Right ventricle myocardium inferior (tissue), 1 donor: ENCODE measurements at regions not wholly inside any gene's neighbourhood (a gene's known extent, or its start where the extent isn't known, plus 50 kb on each side); places are given as distances from the start of the nearest gene placed in this dataset.
"Not testable (repeated sequence)": the region's sequence is repeated elsewhere in the genome, so short reads cannot be mapped to it uniquely, and the experiment has no call there.

Experiments
- ATAC-seq: fragments of 200-7000 bp; cut with Tn5 transposase; one replicate; pipeline ENCODE4 v1.9.1; 2020; ENCODE audit warnings: mild to moderate bottlenecking, moderate library complexity
- DNase-seq: peaks from one replicate; pipeline ENCODE4 v3.0.0; 2021; ENCODE audit errors: missing footprints
- intact Hi-C: fragments of 100-400 bp; cut with DNase I; formaldehyde crosslinking; loops from one replicate; pipeline ENCODE4 v1.11.0; 2022
- donor health status: DM: no; HTN: yes; CAD: no; lungs with severe emphysema.

DNA sequence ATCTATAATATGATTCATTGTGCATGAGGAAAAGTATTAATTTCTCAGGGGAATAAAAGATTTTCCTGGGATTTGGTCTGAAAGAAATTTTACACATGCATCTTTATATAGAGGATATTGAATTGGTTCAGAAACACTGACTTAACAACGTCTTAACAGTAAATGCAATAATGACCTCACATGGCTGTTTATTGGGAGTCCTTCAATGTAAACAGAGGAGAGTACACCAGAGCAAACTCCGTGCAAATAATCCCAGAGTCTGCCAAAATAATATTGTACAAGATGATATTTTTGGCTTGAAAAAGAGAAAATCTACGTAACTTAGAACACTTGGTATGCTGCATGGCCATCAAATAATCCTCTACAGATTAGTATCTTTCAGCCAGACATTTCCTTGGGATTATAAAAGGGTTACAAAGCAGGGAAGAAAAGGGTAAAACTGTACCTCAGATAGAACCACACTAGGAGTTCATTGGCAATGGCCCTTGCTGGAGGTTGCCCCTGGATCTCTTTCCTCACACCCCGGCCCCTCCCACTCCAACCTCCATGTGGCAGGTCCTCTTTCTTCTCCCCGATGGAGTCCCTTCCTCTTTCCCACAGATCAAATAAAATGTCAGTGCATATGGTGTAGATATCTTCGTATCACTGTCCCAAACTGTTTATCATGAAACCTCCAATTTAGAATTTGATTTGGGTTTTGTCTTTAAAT, 196.4 kb downstream of the EVX1 start:
- intact Hi-C loops, result no loop called here
- DNase-seq (no peak), ATAC-seq (no peak)

DNA sequence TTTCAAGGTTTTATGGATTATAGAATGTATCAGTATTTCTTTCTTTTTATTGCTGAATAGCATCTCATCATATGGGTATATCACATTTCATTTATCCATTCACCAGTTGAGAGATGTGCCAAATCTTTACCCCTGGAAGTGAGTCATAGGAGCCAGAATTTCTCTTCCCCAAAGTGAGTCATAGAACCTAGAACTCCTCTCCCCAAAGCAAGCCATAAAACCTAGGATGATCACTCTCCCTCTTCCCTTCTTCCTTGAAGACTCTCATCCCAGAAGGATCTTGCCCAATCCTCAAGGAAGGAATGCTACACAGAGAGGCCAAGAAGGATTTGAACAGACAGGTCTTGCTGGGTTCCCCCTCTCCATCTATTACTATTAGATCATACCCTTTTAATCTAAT, 199.9 kb downstream of the EVX1 start:
- intact Hi-C loops, result no loop called here
- ATAC-seq (no peak), DNase-seq (no peak)

GRCh38 chr7:27449046-27449445, 206.4 kb downstream of the EVX1 start:
- intact Hi-C loops, DNase-seq, ATAC-seq: not testable (repeated sequence)

GRCh38 chr7:27453702-27454405, 208.8 kb downstream of the HIBADH start:
- DNase-seq, result no peak
- intact Hi-C loops, result no loop called here
- ATAC-seq, result no peak

- ATAC-seq, result peak; percentile 51
- intact Hi-C loops, DNase-seq: not testable (repeated sequence)
Observed at GRCh38 chr7:27457120-27457519, 205.6 kb downstream of the HIBADH start.

GRCh38 chr7:27457603-27458565, 204.8 kb downstream of the HIBADH start:
- ATAC-seq, result peak; percentile 36
- intact Hi-C loops, DNase-seq: not testable (repeated sequence)

DNA sequence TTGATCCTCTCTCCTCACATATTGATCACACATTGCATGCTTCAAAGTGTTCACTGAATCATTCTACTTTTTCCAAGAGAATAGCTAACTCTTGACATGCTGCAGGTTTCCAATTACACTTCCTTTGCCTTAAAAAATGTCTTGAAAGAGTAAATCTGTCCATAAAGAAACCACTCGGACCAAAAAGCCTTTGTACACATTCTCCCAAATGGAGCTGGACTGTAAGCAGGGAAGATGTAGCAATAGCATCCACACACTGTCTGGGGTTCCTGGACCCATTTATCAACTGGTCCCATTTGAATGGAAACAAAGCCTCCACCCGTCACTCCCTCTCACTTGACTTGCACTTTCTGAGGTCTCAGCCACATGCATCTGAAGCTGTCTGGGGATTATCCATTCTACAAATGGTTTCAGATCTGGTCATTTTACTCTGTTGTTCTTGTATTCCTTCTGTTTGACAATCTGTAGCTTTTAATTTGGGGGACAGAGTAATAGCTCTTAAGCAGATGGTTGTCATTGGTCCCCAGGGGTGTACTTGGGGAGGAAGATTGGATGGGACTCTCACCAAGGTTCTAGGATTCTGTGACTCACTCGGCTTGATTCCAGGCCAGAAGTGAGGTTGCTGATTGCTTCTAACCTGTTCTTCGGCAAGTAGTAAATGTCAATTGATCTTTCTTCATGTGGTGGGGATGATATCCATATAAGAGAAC, 203.5 kb downstream of the HIBADH start:
- DNase-seq (no peak), ATAC-seq (peak; percentile 43)
- intact Hi-C loops, result no loop called here

DNA sequence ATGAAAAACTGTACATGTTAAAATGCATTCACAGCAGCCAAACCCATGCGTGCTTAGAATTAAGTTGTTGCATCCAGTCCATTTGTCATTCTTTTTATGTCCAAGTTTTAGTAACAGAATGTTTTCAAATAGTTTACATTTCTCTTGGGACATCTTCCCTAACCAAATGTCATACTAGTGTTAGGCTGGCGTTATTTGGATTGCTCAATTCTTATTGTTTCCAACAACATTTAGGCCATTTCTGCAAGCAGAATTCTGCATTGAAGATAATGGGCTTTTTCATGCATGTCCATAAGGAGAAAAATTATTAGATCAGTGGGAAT, 203.0 kb downstream of the HIBADH start:
- intact Hi-C loops, result no loop called here
- DNase-seq, result no peak
- peak; percentile 32 for ATAC-seq

DNA sequence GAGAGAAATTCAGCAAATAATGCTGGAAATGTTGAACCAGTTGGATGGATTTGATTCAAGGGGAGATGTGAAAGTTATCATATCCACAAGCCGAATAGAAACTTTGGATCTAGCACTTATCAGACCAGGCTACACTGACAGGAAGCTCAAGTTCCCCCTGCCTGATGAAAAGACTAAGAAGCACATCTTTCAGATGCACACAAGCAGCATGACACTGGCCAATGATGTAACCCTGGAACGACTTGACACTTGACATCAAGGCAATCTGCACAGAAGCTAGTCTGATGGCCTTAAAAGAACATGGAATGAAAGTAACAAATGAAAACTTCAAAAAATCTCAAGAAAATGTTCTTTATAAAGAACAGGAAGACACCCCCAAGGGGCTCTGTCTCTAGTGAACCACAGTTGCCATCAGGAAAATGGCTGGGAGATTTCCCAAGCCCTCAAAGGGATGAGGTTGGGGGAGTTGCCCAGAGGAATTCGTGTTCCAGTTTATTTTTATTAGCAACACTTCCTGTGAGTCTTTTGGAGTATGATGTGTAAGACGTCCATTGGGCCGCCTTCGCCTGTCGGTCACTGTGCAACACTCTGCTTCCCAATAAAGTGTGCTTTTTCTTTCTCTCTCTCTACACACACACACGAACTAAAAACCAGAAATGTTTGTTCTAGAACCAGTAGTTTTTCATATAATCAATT, 200.0 kb downstream of the HIBADH start:
- peak; percentile 66 for ATAC-seq
- intact Hi-C loops, result no loop called here
- peak; percentile 68 for DNase-seq

DNA sequence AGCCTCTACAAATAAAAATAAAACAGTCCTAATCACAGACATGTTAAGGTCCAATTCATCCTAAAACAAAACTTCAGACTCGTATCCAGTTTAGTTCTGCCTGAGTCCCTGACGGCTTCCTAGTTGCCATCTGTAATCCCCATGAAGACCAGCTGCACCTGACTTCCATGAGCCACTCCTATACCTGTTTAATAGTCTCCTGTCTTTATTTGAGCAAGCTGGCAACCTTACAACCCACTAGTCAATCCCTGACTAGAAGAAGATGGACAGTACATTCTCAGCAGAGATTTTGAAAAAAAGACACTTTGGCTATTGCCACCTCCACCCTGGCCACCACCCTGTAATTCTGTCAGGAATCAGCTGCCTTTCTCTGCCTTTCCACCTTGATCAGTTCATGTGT, 197.7 kb downstream of the HIBADH start:
- DNase-seq (no peak), ATAC-seq (no peak)
- intact Hi-C loops, result no loop called here

GRCh38 chr7:27466703-27467102, 196.0 kb downstream of the HIBADH start:
- intact Hi-C loops, result no loop called here
- ATAC-seq (no peak), DNase-seq (no peak)

GRCh38 chr7:27472043-27472442, 190.6 kb downstream of the HIBADH start:
- DNase-seq (no peak), ATAC-seq (no peak)
- intact Hi-C loops, result no loop called here
